HFFc6 (cell line): ENCODE measurements at regions not wholly inside any gene's neighbourhood (a gene's known extent, or its start where the extent isn't known, plus 50 kb on each side); places are given as distances from the start of the nearest gene placed in this dataset.

Source experiments
- DNase-seq: peaks from one replicate; pipeline ENCODE4 v3.0.0-alpha.2; 2018
- H3K27ac Mint-ChIP-seq: 2 replicates; pipeline ENCODE4 v1.8.0; 2020; ENCODE audit warnings: mild to moderate bottlenecking, mixed read lengths
- H3K27me3 Mint-ChIP-seq: 2 replicates; pipeline ENCODE4 v1.8.0; 2021; ENCODE audit warnings: mild to moderate bottlenecking, moderate library complexity, mixed read lengths; ENCODE audit not compliant: insufficient read depth
- H3K36me3 Mint-ChIP-seq: 2 replicates; pipeline ENCODE4 v1.8.0; 2021; ENCODE audit warnings: low read depth, mixed read lengths
- H3K4me1 Mint-ChIP-seq: 2 replicates; pipeline ENCODE4 v1.8.0; 2020; ENCODE audit warnings: low read depth, mixed read lengths
- H3K4me3 Mint-ChIP-seq: 2 replicates; pipeline ENCODE4 v1.8.0; 2020; ENCODE audit warnings: mild to moderate bottlenecking, moderate library complexity, mixed read lengths
- H3K9me3 Mint-ChIP-seq: 2 replicates; pipeline ENCODE4 v1.8.0; 2020; ENCODE audit warnings: mild to moderate bottlenecking, mixed read lengths
- CTCF ChIP-seq: fragments of 200-600 bp; sonication (generic); IDR thresholded peaks from 2 replicates; pipeline ENCODE4 v1.5.0; 2021; ENCODE audit warnings: antibody characterized with exemption, mild to moderate bottlenecking

DNA sequence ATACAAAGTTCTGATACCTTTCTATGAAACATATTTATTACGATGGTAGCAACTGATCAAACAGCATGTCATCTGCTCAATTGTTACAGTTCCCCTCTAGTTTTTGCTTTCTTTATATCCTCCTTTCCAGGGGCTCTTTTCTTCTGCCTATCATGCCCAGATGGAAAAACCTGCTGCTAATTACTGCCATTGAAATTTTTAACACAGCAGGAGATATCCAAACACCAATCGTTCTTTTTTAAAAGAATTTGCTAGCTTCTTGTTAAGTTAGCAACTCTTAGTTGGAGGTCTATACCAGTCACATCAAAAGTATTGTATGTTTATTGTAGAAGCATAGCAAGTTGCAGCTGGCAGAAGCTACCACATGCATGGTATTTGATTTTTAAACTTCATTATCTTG lies 768.5 kb downstream of the NXPH1 start:
- no peaks in the 10 kb centered on the region for H3K36me3 Mint-ChIP-seq
- peaks cover 29% of the 10 kb centered on the region for H3K9me3 Mint-ChIP-seq
- no peaks in the 10 kb centered on the region for H3K4me1 Mint-ChIP-seq
- H3K27me3 Mint-ChIP-seq: no peaks in the 10 kb centered on the region
- no peak overlapping the region for H3K27ac Mint-ChIP-seq
- no peak for DNase-seq
- no peak overlapping the region for H3K4me3 Mint-ChIP-seq
- TF ChIP-seq CTCF: no peak

- H3K36me3 Mint-ChIP-seq: no peaks in the 10 kb centered on the region
- TF ChIP-seq CTCF: no peak
- no peaks in the 10 kb centered on the region for H3K4me1 Mint-ChIP-seq
- no peaks in the 10 kb centered on the region for H3K27me3 Mint-ChIP-seq
- DNase-seq: no peak
- no peak overlapping the region for H3K4me3 Mint-ChIP-seq
- H3K9me3 Mint-ChIP-seq: peaks cover 16% of the 10 kb centered on the region
- H3K27ac Mint-ChIP-seq: no peak overlapping the region
Measured at GRCh38 chr7:9204571-9204970, 771.2 kb downstream of the NXPH1 start.

- no peaks in the 10 kb centered on the region for H3K27me3 Mint-ChIP-seq
Measured at GRCh38 chr7:9210114-9210513, 776.7 kb downstream of the NXPH1 start.

GRCh38 chr7:9217204-9217603 lies 783.8 kb downstream of the NXPH1 start:
- no peak overlapping the region for H3K27ac Mint-ChIP-seq
- H3K4me1 Mint-ChIP-seq: no peaks in the 10 kb centered on the region
- no peak for DNase-seq

More at GRCh38 chr7:9210114-9210513, 776.7 kb downstream of the NXPH1 start:
- H3K36me3 Mint-ChIP-seq: no peaks in the 10 kb centered on the region
- H3K4me3 Mint-ChIP-seq: no peak overlapping the region
- no peak overlapping the region for H3K27ac Mint-ChIP-seq
- H3K9me3 Mint-ChIP-seq: peaks cover 7% of the 10 kb centered on the region
- no peaks in the 10 kb centered on the region for H3K4me1 Mint-ChIP-seq
- TF ChIP-seq CTCF: no peak
- no peak for DNase-seq

GRCh38 chr7:9226500-9226899 lies 793.1 kb downstream of the NXPH1 start:
- peaks cover 30% of the 10 kb centered on the region for H3K9me3 Mint-ChIP-seq
- no peak overlapping the region for H3K4me3 Mint-ChIP-seq
- H3K4me1 Mint-ChIP-seq: no peaks in the 10 kb centered on the region
- TF ChIP-seq CTCF: no peak
- H3K27ac Mint-ChIP-seq: no peak overlapping the region
- H3K36me3 Mint-ChIP-seq: no peaks in the 10 kb centered on the region
- DNase-seq: no peak
- peaks cover 1% of the 10 kb centered on the region; the same call in 1 of the 2 replicates for H3K27me3 Mint-ChIP-seq

More at GRCh38 chr7:9217204-9217603, 783.8 kb downstream of the NXPH1 start:
- Mint-ChIP-seq H3K36me3 (no peaks in the 10 kb centered on the region; the same call in 1 of the 2 replicates), H3K9me3 (peaks cover 16% of the 10 kb centered on the region), H3K4me3 (no peak overlapping the region), H3K27me3 (no peaks in the 10 kb centered on the region)
- no peak for TF ChIP-seq CTCF

- peaks cover 43% of the 10 kb centered on the region for H3K9me3 Mint-ChIP-seq
- TF ChIP-seq CTCF: no peak
- H3K27ac Mint-ChIP-seq: no peak overlapping the region
- no peak overlapping the region for H3K4me3 Mint-ChIP-seq
- H3K27me3 Mint-ChIP-seq: peaks cover 1% of the 10 kb centered on the region
- H3K36me3 Mint-ChIP-seq: no peaks in the 10 kb centered on the region
- no peaks in the 10 kb centered on the region for H3K4me1 Mint-ChIP-seq
- no peak for DNase-seq
Measured at GRCh38 chr7:9231630-9232121, 798.3 kb downstream of the NXPH1 start.
